HG02759 (cell line): ENCODE measurements at regions not wholly inside any gene's neighbourhood (a gene's known extent, or its start where the extent isn't known, plus 50 kb on each side); places are given as distances from the start of the nearest gene placed in this dataset.

ENCODE experiments used
- ATAC-seq: cut with Tn5 transposase; IDR thresholded peaks from one replicate; pipeline ENCODE4 v1.9.1; 2021; ENCODE audit warnings: mild to moderate bottlenecking, moderate library complexity; ENCODE audit not compliant: unreplicated experiment

DNA sequence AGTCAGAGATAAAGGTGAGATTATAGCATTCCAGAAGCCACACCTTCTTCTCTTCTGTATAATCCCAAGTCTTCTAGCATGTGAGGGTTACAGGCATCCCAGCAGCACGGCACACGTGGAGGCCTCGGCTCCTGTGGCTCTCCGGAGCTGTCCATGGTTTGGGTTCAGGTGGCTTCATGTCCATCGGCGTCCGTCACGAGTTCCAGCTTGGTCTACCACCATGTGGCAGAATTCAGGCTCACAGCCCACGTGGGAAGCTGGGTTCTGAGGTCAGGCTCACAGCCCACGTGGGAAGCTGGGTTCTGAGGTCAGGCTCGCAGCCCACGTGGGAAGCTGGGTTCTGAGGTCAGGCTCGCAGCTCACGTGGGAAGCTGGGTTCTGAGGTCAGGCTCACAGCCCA is 378.3 kb upstream of the SALL3 start:
- ATAC-seq = no peak

DNA sequence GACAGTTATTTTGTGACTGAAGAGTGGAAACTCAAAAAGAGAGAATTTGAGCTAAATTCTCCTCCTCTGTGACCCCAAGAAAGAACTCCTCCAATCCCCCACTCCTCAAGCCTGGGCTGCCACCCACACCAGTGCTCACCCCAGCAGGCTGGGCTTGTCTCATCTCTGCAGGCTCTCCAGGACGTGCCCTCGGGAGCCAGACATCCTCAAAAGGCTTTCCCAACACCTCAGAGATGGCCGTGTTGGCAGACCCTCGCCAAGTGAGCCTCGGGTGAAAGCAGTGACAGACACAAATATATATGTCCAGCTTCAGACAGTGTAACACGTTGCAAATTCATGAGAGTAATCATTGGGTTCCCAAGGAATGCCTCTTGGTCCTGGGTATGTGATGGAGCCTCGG is 377.7 kb upstream of the SALL3 start:
- ATAC-seq = no peak

DNA sequence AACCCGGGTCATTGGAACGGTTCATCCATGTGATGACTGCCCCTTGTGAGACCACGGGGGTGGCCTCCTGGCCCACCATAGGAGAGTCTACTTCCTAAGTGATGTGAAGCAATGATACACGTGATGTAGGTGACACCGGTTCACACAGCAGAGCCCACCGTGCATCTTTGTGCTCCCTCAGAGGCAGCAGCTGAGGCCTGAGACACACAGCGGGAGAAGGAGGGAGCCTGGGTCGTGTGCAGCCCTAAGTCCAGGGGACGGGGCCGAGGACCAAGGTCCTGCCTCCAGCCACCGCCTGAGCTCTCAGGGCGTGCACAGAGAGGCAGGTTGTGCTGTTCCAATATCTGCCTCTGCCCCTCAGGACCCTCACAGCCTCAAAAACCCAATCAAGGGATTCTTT is 377.2 kb upstream of the SALL3 start:
- no peak for ATAC-seq

GRCh38 chr18:78603102-78603983 is 376.3 kb upstream of the SALL3 start:
- ATAC-seq = no peak

- no peak for ATAC-seq
Measured at GRCh38 chr18:78605255-78605654, 374.4 kb upstream of the SALL3 start.

GRCh38 chr18:78607221-78607620 is 372.4 kb upstream of the SALL3 start:
- no peak for ATAC-seq

GRCh38 chr18:78607784-78608183 is 371.8 kb upstream of the SALL3 start:
- no peak for ATAC-seq

DNA sequence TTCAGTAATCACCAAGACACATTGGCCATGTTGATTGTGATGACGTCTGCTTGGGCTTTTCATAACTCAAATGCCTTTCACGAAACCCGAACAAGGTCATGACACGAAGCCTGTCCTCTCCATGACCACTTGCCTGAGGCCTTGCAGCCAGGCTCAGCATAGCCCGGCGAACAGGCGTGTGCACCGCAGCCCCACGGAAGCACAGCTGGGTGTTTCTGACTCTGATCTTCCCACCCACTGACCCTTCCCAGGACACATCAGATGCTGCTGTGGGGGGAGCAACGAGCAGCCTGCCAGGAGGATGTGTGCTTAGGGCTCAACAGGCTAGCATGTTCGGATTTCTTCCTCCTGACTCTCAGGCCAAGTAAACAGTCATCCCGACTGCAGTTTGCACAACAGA is 369.4 kb upstream of the SALL3 start:
- ATAC-seq = no peak

DNA sequence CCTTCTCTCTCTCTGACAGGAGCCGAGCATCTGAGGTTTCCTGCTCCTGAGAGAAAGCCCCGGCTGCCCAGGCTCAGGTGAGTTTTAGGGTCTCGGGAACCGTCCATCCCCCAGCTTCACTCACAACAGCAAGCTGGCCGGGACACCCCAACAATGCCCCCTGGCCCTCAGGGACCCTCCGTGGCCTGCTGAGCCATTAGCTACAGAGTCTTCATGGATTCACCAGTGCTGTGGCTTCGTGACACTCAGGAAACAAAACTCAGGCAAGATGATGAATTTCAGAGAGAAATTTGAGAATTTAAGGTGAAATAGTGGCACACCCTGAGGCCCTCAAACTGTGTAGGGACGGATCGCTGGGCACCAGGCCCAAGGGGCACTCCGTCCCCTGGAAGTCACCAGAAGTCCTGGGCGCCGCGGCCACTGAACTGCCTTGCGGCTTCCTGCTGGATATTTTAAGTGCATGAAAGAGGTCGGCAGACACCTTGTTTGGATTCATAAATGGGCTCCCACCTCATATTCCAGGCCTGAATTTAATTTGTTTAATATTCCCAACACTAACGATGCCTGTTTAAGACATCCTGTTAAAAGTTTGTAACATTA is 368.3 kb upstream of the SALL3 start:
- no peak for ATAC-seq

DNA sequence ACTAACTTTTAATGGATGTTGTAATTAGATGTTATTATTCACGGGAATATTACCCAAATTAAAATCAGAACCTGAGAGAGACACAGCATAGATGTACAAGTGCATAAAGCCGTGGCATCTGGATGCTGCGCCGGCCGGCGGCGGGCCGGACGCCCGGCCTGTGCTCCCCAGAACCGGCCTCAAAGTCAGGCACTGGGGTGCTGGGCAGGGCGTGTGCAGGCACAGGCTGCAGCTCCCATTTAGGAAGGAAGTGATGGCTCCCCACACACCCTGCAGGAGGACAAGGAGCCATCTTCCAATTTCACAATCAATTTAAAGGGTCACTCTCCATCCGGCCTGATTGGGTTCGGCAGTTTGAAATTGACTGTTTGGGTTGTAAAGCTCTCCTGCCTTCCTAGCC is 367.7 kb upstream of the SALL3 start:
- ATAC-seq = no peak

- ATAC-seq = no peak
Measured at GRCh38 chr18:78612318-78612717, 367.3 kb upstream of the SALL3 start.

GRCh38 chr18:78612801-78613200 is 366.8 kb upstream of the SALL3 start:
- ATAC-seq = no peak

- no peak for ATAC-seq
Measured at GRCh38 chr18:78618726-78619125, 360.9 kb upstream of the SALL3 start.

DNA sequence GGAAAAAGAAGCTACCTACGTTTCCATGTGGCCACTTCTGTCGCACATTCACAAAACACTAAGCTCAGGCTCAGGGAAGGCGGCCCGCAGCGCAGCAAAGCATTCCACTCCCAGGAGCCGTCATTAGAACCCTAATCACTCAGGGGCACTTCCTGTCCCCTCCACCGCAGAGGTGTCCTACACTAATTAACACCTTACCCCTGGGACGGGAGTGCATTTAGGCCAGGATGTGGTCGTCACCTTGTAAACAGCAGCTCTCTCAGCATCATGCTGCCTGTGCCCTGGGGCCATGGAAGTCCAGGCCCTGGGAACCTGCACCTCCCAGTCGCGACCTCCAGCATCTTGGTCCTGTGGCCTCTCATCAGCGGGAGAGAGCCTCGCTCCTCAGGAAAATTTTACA is 359.8 kb upstream of the SALL3 start:
- no peak for ATAC-seq

- no peak for ATAC-seq
Measured at GRCh38 chr18:78620326-78620725, 359.3 kb upstream of the SALL3 start.

GRCh38 chr18:78621141-78621755 is 358.4 kb upstream of the SALL3 start:
- ATAC-seq = no peak

GRCh38 chr18:78622251-78622906 is 357.2 kb upstream of the SALL3 start:
- ATAC-seq = no peak

DNA sequence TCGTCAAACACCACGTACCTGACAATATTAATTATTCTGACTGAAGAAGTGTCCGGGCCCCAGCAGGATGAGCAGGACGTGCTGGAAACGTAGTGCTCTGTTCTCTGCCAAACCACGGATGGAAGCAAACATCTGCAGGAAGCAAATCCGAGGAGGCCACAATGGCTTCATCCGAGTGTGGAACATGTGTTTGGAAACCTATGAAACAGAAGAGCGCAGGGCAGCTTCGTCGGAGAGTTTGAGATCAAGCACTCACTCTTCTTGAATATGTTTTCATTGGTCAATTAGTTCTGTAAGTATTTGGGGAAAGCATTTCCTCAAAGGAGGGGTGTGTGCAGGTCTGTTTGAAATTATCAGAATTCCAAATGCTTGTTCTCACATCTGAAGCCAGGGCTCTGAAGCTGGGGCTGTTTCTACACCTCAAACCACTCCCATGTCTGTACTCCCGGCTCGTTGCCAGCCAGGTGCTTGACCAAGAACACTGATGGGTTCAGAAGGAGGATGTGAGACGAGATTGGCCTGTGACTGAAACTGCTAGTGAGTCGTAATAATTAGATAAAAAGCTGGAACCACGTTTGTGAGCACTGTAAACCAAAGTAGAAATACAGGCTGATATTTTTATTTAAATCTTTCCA is 356.6 kb upstream of the SALL3 start:
- no peak for ATAC-seq

- ATAC-seq = no peak
Measured at GRCh38 chr18:78624646-78625279, 354.9 kb upstream of the SALL3 start.

DNA sequence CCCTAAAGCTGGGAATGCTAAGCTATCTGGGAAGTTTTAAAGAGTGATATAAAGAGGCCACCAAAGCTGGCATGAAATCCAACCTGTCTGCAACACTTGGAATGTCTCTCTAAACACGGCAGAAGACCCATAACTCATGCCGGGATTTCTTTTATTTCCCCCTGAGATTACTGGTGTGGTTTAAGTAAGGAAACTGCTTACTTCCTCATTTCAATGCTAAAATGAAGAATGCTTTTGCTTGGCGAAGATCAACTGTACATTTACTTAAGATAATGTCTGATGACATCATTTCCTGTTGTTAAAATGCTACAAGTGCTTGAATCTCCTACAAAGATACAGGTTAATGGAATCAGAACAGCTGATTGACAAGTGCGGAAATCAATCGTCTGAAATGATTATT is 353.8 kb upstream of the SALL3 start:
- ATAC-seq = no peak
